ENCODE measurements at regions not wholly inside any gene's neighbourhood (a gene's known extent, or its start where the extent isn't known, plus 50 kb on each side); places are given as distances from the start of the nearest gene placed in this dataset.

DNA sequence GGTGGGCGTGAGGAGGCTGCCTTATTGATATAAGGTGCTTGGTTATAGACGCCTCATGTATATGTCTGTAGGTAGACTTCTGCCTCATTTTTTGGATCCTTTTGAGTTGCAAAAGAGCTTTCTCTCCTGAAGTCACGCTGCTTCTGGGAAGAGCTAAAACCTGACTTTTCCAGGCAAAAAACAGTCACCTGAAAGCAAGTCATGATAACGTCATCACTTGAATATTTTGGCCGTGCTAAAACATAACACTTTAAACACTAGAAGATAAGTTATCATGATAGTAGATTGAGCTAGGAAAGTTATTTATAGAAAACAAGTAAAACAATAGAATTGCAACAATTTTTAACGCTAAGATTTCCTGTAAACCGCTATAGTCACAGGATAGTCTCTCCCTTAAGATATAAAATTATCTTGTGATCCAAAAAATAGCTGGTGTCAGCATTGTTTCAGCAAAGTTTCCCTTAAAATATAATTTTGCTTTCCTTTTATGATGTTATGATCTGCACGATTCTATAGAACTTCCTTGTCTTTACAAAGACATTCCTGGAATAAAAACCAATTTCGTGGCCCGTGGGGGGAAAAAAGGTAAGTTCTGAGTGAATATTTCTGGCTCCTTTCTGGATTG lies 69.0 kb upstream of the AKAP12 start:
- intact Hi-C loops (cut with DNase I, micrococcal nuclease) = no loop called here
- Histone ChIP-seq H3K4me1 (ENCODE audit: insufficient read depth, low read length) (no peaks in the 10 kb centered on the region), H3K36me3 (ENCODE audit: insufficient read depth, low read length) (no peaks in the 10 kb centered on the region), H3K4me3 (ENCODE audit: low read length) (no peak overlapping the region), H3K27ac (ENCODE audit: low read depth in 1 of 2, low read length in 2 of 2) (no peak overlapping the region), H3K27me3 (ENCODE audit: control insufficient read depth in 1 of 2, insufficient read depth in 2 of 2, low read length in 2 of 2) (no peaks in the 10 kb centered on the region), H3K9me3 (ENCODE audit: control insufficient read depth in 1 of 2, insufficient read depth in 1 of 2, low read length in 2 of 2) (no peaks in the 10 kb centered on the region)
- no peaks in the 10 kb centered on the region for H3K4me1 Mint-ChIP-seq (ENCODE audit: low read depth)
- H3K9me3 Mint-ChIP-seq = no peaks in the 10 kb centered on the region
- H3K27ac Mint-ChIP-seq = no peak overlapping the region
- TF ChIP-seq, protein P1, sequence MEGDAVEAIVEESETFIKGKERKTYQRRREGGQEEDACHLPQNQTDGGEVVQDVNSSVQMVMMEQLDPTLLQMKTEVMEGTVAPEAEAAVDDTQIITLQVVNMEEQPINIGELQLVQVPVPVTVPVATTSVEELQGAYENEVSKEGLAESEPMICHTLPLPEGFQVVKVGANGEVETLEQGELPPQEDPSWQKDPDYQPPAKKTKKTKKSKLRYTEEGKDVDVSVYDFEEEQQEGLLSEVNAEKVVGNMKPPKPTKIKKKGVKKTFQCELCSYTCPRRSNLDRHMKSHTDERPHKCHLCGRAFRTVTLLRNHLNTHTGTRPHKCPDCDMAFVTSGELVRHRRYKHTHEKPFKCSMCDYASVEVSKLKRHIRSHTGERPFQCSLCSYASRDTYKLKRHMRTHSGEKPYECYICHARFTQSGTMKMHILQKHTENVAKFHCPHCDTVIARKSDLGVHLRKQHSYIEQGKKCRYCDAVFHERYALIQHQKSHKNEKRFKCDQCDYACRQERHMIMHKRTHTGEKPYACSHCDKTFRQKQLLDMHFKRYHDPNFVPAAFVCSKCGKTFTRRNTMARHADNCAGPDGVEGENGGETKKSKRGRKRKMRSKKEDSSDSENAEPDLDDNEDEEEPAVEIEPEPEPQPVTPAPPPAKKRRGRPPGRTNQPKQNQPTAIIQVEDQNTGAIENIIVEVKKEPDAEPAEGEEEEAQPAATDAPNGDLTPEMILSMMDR (IDR thresholded peaks at IDR 0.05) = no peak
- ChIA-PET POLR2A (no interaction called here), CTCF (no interaction called here)
- ATAC-seq (ENCODE audit: poor library complexity) = no peak
- no peaks in the 10 kb centered on the region for H3K36me3 Mint-ChIP-seq (ENCODE audit: low read depth)
- peaks cover 11% of the 10 kb centered on the region for H3K27me3 Mint-ChIP-seq
- no peak overlapping the region for H3K4me3 Mint-ChIP-seq
- no peak for DNase-seq

DNA sequence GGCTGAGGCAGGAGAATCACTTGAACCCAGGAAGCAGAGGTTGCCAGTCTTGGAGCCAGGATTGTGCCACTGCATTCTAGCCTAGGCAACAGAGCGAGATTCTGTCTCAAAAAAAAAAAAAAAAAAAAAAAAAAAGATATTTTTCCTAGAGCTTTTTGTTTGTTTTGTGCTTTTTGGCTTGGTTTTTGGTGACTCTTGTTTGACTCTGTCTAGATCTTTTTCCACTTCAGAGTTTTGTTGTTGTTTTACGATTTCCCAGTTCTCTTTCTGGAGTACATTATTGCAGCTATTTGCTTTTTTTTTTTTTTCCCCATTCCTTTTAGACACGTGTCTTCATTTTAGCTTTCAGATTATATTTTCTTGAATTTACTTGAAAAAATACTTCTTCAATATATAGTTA lies 67.0 kb upstream of the AKAP12 start:
- CTCF ChIA-PET = no interaction called here
- no peaks in the 10 kb centered on the region for H3K9me3 ChIP-seq (ENCODE audit: control insufficient read depth in 1 of 2, insufficient read depth in 1 of 2, low read length in 2 of 2)
- H3K36me3 ChIP-seq (ENCODE audit: insufficient read depth, low read length) = no peaks in the 10 kb centered on the region
- ATAC-seq (ENCODE audit: poor library complexity) (no peak), DNase-seq (no peak)
- H3K27me3 Mint-ChIP-seq = peaks cover 29% of the 10 kb centered on the region
- no peaks in the 10 kb centered on the region for H3K36me3 Mint-ChIP-seq (ENCODE audit: low read depth)
- no peaks in the 10 kb centered on the region for H3K4me1 ChIP-seq (ENCODE audit: insufficient read depth, low read length)
- TF ChIP-seq, protein P1 (IDR thresholded peaks at IDR 0.05) = no peak
- H3K27me3 ChIP-seq (ENCODE audit: control insufficient read depth in 1 of 2, insufficient read depth in 2 of 2, low read length in 2 of 2) = no peaks in the 10 kb centered on the region
- no peaks in the 10 kb centered on the region for H3K9me3 Mint-ChIP-seq
- H3K27ac ChIP-seq (ENCODE audit: low read depth in 1 of 2, low read length in 2 of 2) = no peak overlapping the region
- no peaks in the 10 kb centered on the region for H3K4me1 Mint-ChIP-seq (ENCODE audit: low read depth)
- H3K4me3 ChIP-seq (ENCODE audit: low read length) = no peak overlapping the region
- no peak overlapping the region for H3K4me3 Mint-ChIP-seq
- POLR2A ChIA-PET = interaction anchor here (0.6 kb wide), 1 partner anchor 19 kb away, joined by 3 read pairs; no protein-coding TSS in a partner anchor
- H3K27ac Mint-ChIP-seq = no peak overlapping the region
- intact Hi-C loops (cut with DNase I, micrococcal nuclease) = no loop called here

DNA sequence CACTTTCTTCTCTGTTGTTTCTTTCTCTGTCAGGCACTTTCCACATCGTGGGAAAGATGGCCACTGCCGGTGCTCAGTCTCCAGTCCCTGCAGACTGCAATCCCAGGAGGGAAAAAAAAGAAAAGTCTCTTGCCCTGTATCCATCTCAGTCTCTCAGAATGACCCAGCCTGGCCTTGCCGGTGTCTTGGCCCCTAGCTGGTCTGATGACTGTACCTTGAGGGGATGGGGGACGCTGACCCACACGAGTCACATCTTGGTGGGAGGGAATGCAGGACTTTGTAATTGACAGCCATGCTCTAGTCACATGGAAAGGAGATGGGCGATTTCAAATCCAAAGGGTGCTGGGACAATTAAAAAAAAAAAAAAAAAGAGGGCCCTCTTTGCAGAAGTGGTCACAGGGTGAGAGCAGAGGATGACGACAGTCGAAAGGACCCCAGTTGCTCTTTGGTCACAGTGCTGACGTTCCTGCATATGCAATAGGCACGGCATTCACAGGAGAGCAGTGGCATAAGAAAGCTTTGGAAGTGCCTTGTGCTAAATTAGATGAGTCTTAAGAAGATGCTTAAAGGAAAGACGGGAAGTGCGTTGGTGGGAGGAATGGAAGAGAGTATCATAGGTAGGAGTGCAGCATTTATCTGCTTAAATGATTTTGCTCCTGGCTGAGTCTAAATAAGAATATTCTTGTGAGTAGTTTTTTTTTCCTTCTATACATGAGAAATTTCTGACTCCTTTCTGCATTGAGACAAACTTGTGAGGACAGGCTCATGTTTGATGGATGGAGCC lies 63.9 kb upstream of the AKAP12 start:
- Mint-ChIP-seq H3K36me3 (ENCODE audit: low read depth) (no peaks in the 10 kb centered on the region), H3K27ac (no peak overlapping the region), H3K9me3 (no peaks in the 10 kb centered on the region), H3K4me3 (no peak overlapping the region), H3K27me3 (peaks cover 54% of the 10 kb centered on the region), H3K4me1 (ENCODE audit: low read depth) (no peaks in the 10 kb centered on the region)
- no peak overlapping the region for H3K4me3 ChIP-seq (ENCODE audit: low read length)
- H3K9me3 ChIP-seq (ENCODE audit: control insufficient read depth in 1 of 2, insufficient read depth in 1 of 2, low read length in 2 of 2) = no peaks in the 10 kb centered on the region
- no peaks in the 10 kb centered on the region for H3K27me3 ChIP-seq (ENCODE audit: control insufficient read depth in 1 of 2, insufficient read depth in 2 of 2, low read length in 2 of 2)
- intact Hi-C loops (cut with DNase I, micrococcal nuclease) = no loop called here
- POLR2A ChIA-PET = no interaction called here
- no peaks in the 10 kb centered on the region for H3K36me3 ChIP-seq (ENCODE audit: insufficient read depth, low read length)
- TF ChIP-seq, protein P1 (IDR thresholded peaks at IDR 0.05) = no peak
- CTCF ChIA-PET = no interaction called here
- H3K27ac ChIP-seq (ENCODE audit: low read depth in 1 of 2, low read length in 2 of 2) = no peak overlapping the region
- ATAC-seq (ENCODE audit: poor library complexity) (no peak), DNase-seq (no peak)
- no peaks in the 10 kb centered on the region for H3K4me1 ChIP-seq (ENCODE audit: insufficient read depth, low read length)

Data from CD4-positive, alpha-beta T cell (primary cell).